Gastrocnemius medialis (tissue), 4 donors: ENCODE measurements at regions not wholly inside any gene's neighbourhood (a gene's known extent, or its start where the extent isn't known, plus 50 kb on each side); places are given as distances from the start of the nearest gene placed in this dataset.

Experiments used
- ATAC-seq, 2 donors: fragments of 150-250 bp; one replicate each; pipeline ENCODE4 v1.9.1; 2016
- DNase-seq, 2 donors: peaks; one replicate each; pipeline ENCODE4 v3.0.0-alpha.2; 2019
- H3K27ac ChIP-seq, 4 donors: fragments of 200-600 bp; sonication (generic); 1 replicate in 1 of 4; 2 replicates in 3 of 4; pipeline ENCODE4 v1.5.1; 2016 to 2018; ENCODE audit warnings: mild to moderate bottlenecking in 2 of 4, moderate library complexity in 1 of 4
- H3K27me3 ChIP-seq, 3 donors: fragments of 200-600 bp; sonication (generic) in 2 of 3; 1 replicate in 1 of 3; 2 replicates in 2 of 3; pipeline versions ENCODE4 v1.5.1 to v1.6.0; 2016 to 2019; ENCODE audit warnings: mild to moderate bottlenecking in 1 of 3, moderate library complexity in 1 of 3
- H3K36me3 ChIP-seq, 2 donors: fragments of 200-600 bp; sonication (generic) in 1 of 2; one replicate each; pipeline ENCODE4 v1.5.1; 2017 to 2018
- H3K4me1 ChIP-seq, 2 donors: fragments of 200-600 bp; sonication (generic) in 1 of 2; one replicate each; pipeline ENCODE4 v1.5.1; 2016 to 2017; ENCODE audit warnings: mild to moderate bottlenecking in 2 of 2
- H3K4me3 ChIP-seq, 4 donors: fragments of 200-600 bp; sonication (generic) in 3 of 4; 1 replicate in 1 of 4; 2 replicates in 3 of 4; pipeline ENCODE4 v1.5.1; 2016 to 2019; ENCODE audit warnings: mild to moderate bottlenecking in 2 of 4
- H3K9me3 ChIP-seq, 3 donors: fragments of 200-600 bp; sonication (generic) in 2 of 3; 1 replicate in 1 of 3; 2 replicates in 2 of 3; pipeline ENCODE4 v1.5.1; 2016 to 2019
- POLR2A ChIP-seq, 2 donors: fragments of 450-650 bp; IDR thresholded peaks; one replicate each; pipeline ENCODE4 v1.6.1; 2017; ENCODE audit warnings: antibody characterized with exemption in 2 of 2, mild to moderate bottlenecking in 2 of 2, moderate library complexity in 2 of 2
- in situ Hi-C, 4 donors: fragments of 200-750 bp; cut with MboI; loops; one replicate each; pipeline versions ENCODE4 v1.15.0 to v1.8.0; 2017; ENCODE audit warnings: low sequenced_read_pairs in 4 of 4
- intact Hi-C: fragments of 100-400 bp; cut with DNase I; formaldehyde crosslinking; loops from one replicate; pipeline ENCODE4 v1.15.1; 2023; ENCODE audit warnings: low total_unique reads
- TF ChIP-seq, protein P1 (sequence below), 5 experiments: fragments of 450-650 bp in 3 of 5; fragments of 200-600 bp in 2 of 5; sonication (generic) in 2 of 5; IDR thresholded peaks in 4 of 5; conservative IDR thresholded peaks in 1 of 5; 1 replicate in 4 of 5; 2 replicates in 1 of 5; pipeline ENCODE4 v1.5.1; 2016 to 2019; ENCODE audit warnings: antibody characterized with exemption in 5 of 5, mild to moderate bottlenecking in 3 of 5, moderate library complexity in 3 of 5

DNA sequence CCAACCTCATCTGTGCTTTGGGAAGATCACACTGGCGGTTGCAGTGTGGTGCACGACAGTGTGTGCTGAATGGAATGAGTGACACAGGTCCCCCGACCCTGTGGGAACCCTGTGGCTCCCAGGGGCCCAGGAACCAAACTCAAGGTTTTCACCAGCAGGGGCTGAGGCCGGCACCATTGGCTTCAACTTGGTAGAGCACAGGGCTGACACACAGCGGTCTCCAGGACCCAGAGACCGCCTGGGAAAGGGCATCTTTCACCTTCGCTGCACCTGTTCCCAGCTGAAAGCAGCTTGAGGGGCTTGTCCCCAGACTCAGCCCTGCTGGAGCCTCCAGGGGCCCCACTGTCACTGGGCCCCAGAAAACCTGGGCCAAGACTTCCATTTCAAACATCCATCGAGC is 59.0 kb upstream of the ODC1 start:
- ATAC-seq (no peak), DNase-seq (no peak)
- Histone ChIP-seq H3K9me3 (no peaks in the 10 kb centered on the region), H3K4me1 (no peaks in the 10 kb centered on the region), H3K27ac (no peak overlapping the region), H3K4me3 (no peak overlapping the region), H3K27me3 (no peaks in the 10 kb centered on the region), H3K36me3 (no peaks in the 10 kb centered on the region)
- TF ChIP-seq POLR2A (IDR thresholded peaks at IDR 0.05), result no peak
- TF ChIP-seq, protein P1, sequence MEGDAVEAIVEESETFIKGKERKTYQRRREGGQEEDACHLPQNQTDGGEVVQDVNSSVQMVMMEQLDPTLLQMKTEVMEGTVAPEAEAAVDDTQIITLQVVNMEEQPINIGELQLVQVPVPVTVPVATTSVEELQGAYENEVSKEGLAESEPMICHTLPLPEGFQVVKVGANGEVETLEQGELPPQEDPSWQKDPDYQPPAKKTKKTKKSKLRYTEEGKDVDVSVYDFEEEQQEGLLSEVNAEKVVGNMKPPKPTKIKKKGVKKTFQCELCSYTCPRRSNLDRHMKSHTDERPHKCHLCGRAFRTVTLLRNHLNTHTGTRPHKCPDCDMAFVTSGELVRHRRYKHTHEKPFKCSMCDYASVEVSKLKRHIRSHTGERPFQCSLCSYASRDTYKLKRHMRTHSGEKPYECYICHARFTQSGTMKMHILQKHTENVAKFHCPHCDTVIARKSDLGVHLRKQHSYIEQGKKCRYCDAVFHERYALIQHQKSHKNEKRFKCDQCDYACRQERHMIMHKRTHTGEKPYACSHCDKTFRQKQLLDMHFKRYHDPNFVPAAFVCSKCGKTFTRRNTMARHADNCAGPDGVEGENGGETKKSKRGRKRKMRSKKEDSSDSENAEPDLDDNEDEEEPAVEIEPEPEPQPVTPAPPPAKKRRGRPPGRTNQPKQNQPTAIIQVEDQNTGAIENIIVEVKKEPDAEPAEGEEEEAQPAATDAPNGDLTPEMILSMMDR (IDR thresholded peaks at IDR 0.05 in 4 of 5, conservative IDR thresholded peaks at IDR 0.05 in 1 of 5), result no peak
- in situ Hi-C loops (no loop called here), intact Hi-C loops (no loop called here)

DNA sequence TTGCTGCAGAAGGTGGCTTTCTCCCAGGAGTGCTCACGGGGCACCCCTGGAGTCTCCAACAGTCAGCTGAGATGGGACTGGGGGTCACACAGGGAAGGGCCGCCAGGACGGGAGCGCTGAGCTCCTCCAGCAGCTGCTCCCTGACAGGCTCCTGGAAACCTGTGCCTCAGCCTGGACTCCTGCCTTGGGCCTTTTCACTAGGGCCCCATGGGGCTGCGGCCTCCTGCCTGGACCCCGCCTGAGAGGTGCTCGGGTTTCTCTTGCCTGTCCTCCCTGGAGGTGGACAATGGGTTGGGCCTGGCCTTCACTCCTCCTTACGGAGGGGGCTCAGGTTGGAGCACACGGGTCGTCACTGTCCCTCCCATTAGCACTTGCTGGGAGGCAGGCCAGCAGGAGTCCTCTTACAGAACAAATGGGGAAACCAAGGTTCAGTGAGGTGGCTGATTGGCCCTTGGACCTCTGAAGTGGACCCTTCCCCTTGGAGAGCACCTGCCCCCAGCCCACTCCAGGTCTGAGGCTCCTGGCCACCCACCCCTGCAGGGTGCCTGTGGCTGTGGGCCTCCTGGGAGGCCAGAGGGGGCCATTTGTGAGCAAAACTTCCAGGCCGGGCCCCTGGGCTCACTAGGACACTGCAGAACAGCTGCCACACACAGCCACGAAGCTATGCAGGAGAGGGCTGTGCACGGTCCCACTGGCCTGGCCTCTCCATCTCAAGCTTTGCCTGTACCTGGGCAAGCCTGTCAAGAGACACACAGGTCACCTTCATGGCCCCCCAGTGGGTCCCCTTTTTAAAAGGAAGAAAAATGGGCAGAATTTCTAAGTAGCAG is 57.1 kb upstream of the ODC1 start:
- no peak for ATAC-seq
- no peak for DNase-seq
- in situ Hi-C loops, result no loop called here

DNA sequence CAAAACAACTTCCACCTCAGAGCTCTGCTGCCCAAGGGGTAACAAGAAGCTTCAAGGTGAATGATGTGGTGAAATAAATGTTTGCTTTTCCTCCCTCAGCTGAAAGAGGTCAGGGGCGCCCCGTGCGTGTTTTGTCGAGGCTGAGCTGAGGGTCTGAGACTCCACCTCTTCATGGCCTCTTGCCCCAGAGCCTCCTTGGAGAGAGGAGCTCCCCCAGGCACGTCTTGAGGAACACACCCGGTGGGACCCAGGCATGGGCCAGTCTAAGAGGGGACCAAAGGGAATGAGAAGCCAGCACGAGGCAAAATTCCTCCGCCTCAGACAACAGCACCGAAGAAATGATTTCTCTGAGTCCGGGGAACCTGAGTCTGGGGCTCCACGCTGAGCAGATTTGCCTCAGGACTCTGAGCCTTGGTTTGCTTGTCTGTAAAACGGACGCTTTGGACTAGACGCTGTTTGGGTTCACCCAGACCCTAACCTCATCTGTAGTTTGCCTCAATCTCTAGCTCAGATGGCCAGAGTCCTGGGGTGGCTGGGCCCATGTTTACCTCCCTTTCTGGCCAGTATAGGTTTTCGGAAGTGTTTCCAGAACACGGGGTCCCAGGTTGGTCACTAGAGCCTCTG is 56.4 kb upstream of the ODC1 start:
- Histone ChIP-seq H3K27me3 (no peaks in the 10 kb centered on the region), H3K4me3 (no peak overlapping the region), H3K4me1 (no peaks in the 10 kb centered on the region), H3K36me3 (no peaks in the 10 kb centered on the region), H3K27ac (no peak overlapping the region), H3K9me3 (no peaks in the 10 kb centered on the region)
- TF ChIP-seq, protein P1 (IDR thresholded peaks at IDR 0.05 in 4 of 5, conservative IDR thresholded peaks at IDR 0.05 in 1 of 5), result no peak
- TF ChIP-seq POLR2A (IDR thresholded peaks at IDR 0.05), result no peak
- DNase-seq (no peak), ATAC-seq (no peak)
- intact Hi-C loops, result no loop called here
- in situ Hi-C loops, result no loop called here

More for the DNA sequence above, 57.1 kb upstream of the ODC1 start:
- H3K36me3 ChIP-seq, result no peaks in the 10 kb centered on the region
- H3K27ac ChIP-seq, result no peak overlapping the region
- H3K9me3 ChIP-seq, result no peaks in the 10 kb centered on the region
- TF ChIP-seq, protein P1 (IDR thresholded peaks at IDR 0.05 in 4 of 5, conservative IDR thresholded peaks at IDR 0.05 in 1 of 5), result no peak
- TF ChIP-seq POLR2A (IDR thresholded peaks at IDR 0.05), result no peak
- no peaks in the 10 kb centered on the region for H3K4me1 ChIP-seq
- no peaks in the 10 kb centered on the region for H3K27me3 ChIP-seq
- H3K4me3 ChIP-seq, result no peak overlapping the region
- intact Hi-C loops, result no loop called here

DNA sequence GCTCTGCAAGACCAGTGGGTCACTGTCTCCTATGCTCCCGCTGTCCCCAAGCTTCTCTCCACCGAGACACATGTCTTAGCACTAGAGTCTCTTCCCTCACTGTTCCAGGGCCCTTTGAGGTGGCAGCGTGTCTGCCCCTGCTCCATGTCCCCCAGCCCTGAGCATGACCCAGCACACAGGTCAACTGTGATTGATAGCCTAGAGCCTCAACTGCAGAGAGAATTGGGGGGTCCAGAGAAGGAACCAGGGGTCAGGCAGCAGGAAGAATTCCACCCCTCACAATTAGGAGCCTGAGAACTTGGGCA is 54.6 kb upstream of the ODC1 start:
- intact Hi-C loops, result no loop called here
- no peak for ATAC-seq
- no peak for TF ChIP-seq POLR2A (IDR thresholded peaks at IDR 0.05)
- no peaks in the 10 kb centered on the region for H3K27me3 ChIP-seq
- no peak overlapping the region for H3K4me3 ChIP-seq
- in situ Hi-C loops, result no loop called here
- no peaks in the 10 kb centered on the region for H3K36me3 ChIP-seq
- no peak overlapping the region for H3K27ac ChIP-seq
- peaks cover 3 to 5% of the 10 kb centered on the region in 2 donors for H3K4me1 ChIP-seq
- DNase-seq, result no peak
- H3K9me3 ChIP-seq, result no peaks in the 10 kb centered on the region

DNA sequence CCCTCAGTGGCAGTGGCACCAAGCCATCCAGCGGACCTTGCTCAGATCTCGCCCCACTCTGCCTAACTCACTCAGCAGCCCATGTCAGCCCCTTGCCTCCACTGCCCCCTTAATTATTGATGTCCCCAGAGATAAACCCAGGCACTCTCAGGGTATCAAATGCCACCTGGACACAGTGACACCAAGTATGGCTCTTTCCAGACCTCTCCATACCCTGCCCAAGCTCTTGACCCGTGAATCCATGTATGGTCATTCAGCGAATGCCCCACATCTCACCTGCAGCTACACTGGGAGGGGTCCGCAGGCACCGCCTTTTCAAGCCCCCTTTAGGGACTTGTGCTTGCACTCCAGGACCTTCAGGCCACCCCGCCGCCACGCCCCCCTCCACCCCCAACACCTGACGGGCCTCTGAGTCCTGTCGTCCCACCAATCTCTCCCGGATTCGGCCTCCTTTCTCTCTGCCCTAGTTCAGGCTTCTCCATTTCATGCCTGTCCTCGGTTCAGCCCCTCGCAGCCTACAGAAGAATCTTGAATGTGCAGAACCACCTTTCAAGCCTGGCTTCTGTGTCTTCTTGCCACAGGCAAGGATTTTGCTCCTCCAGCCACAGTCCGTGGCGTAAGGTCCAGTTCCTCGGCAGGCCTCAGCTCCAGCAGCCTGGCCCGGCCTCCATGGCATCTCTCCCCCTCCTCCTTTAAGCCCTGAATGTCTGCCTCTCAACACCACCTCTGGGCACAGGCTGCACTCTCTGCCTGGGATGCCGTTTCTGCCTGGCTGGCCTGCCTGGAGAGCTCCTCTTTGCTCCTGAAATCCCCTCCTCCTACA is 54.1 kb upstream of the ODC1 start:
- DNase-seq (no peak), ATAC-seq (no peak)
- in situ Hi-C loops (no loop called here), intact Hi-C loops (no loop called here)
- no peak overlapping the region for H3K27ac ChIP-seq
- TF ChIP-seq, protein P1 (IDR thresholded peaks at IDR 0.05 in 4 of 5, conservative IDR thresholded peaks at IDR 0.05 in 1 of 5), result no peak
- TF ChIP-seq POLR2A (IDR thresholded peaks at IDR 0.05), result no peak
- H3K9me3 ChIP-seq, result no peaks in the 10 kb centered on the region
- peaks cover 3 to 9% of the 10 kb centered on the region in 2 donors for H3K4me1 ChIP-seq
- H3K27me3 ChIP-seq, result no peaks in the 10 kb centered on the region
- H3K36me3 ChIP-seq, result no peaks in the 10 kb centered on the region
- no peak overlapping the region for H3K4me3 ChIP-seq
